Suprapubic skin (tissue), 4 donors: ENCODE measurements at regions not wholly inside any gene's neighbourhood (a gene's known extent, or its start where the extent isn't known, plus 50 kb on each side); places are given as distances from the start of the nearest gene placed in this dataset.

Experiments
- DNase-seq, 2 donors: peaks; one replicate each; pipeline ENCODE4 v3.0.0-alpha.2; 2019; ENCODE audit warnings: low spot score in 2 of 2
- H3K27ac ChIP-seq: fragments of 200-600 bp; sonication (generic); one replicate; pipeline ENCODE4 v1.5.1; 2019
- H3K27me3 ChIP-seq: fragments of 200-600 bp; sonication (generic); one replicate; pipeline ENCODE4 v1.5.1; 2019
- H3K36me3 ChIP-seq: fragments of 200-600 bp; sonication (generic); one replicate; pipeline ENCODE4 v1.5.1; 2019
- H3K4me1 ChIP-seq: fragments of 200-600 bp; sonication (generic); one replicate; pipeline ENCODE4 v1.5.1; 2019
- H3K4me3 ChIP-seq: fragments of 200-600 bp; sonication (generic); one replicate; pipeline ENCODE4 v1.5.1; 2019; ENCODE audit warnings: mild to moderate bottlenecking
- H3K9me3 ChIP-seq: fragments of 200-600 bp; sonication (generic); one replicate; pipeline ENCODE4 v1.5.1; 2019
- EP300 ChIP-seq: sonication (generic); formaldehyde crosslinking; IDR thresholded peaks from one replicate; pipeline ENCODE4 v1.6.1; 2017; ENCODE audit warnings: antibody characterized with exemption
- POLR2A ChIP-seq, 2 donors: fragments of 450-650 bp; IDR thresholded peaks; one replicate each; pipeline ENCODE4 v1.6.1; 2017; ENCODE audit warnings: antibody characterized with exemption in 2 of 2, mild to moderate bottlenecking in 2 of 2, moderate library complexity in 2 of 2
- POLR2AphosphoS5 ChIP-seq, 3 donors: sonication (generic); formaldehyde crosslinking; IDR thresholded peaks; one replicate each; pipeline ENCODE4 v1.6.1; 2017; ENCODE audit warnings: antibody characterized with exemption in 3 of 3
- WGBS: methylation state at CpG from one replicate; pipeline ENCODE4 v1.1.5; 2018; 5-methylcytosine and 5-hydroxymethylcytosine counted together
- TF ChIP-seq, protein P1 (sequence below), 2 donors: fragments of 200-600 bp in 1 of 2; fragments of 450-650 bp in 1 of 2; sonication (generic) in 1 of 2; IDR thresholded peaks; one replicate each; pipeline ENCODE4 v1.5.1; 2016 to 2019; ENCODE audit warnings: antibody characterized with exemption in 2 of 2, mild to moderate bottlenecking in 1 of 2, moderate library complexity in 1 of 2

GRCh38 chr12:81888961-81889360 lies 129.8 kb upstream of the PPFIA2 start:
- Histone ChIP-seq H3K4me3 (no peak overlapping the region), H3K27ac (no peak overlapping the region), H3K4me1 (no peaks in the 10 kb centered on the region), H3K27me3 (no peaks in the 10 kb centered on the region), H3K9me3 (peaks cover 6% of the 10 kb centered on the region), H3K36me3 (no peaks in the 10 kb centered on the region)
- DNase-seq, result no peak
- TF ChIP-seq POLR2A (IDR thresholded peaks at IDR 0.05) (no peak), POLR2AphosphoS5 (IDR thresholded peaks at IDR 0.05) (no peak), EP300 (no peak)
- TF ChIP-seq, protein P1, sequence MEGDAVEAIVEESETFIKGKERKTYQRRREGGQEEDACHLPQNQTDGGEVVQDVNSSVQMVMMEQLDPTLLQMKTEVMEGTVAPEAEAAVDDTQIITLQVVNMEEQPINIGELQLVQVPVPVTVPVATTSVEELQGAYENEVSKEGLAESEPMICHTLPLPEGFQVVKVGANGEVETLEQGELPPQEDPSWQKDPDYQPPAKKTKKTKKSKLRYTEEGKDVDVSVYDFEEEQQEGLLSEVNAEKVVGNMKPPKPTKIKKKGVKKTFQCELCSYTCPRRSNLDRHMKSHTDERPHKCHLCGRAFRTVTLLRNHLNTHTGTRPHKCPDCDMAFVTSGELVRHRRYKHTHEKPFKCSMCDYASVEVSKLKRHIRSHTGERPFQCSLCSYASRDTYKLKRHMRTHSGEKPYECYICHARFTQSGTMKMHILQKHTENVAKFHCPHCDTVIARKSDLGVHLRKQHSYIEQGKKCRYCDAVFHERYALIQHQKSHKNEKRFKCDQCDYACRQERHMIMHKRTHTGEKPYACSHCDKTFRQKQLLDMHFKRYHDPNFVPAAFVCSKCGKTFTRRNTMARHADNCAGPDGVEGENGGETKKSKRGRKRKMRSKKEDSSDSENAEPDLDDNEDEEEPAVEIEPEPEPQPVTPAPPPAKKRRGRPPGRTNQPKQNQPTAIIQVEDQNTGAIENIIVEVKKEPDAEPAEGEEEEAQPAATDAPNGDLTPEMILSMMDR (IDR thresholded peaks at IDR 0.05), result no peak

GRCh38 chr12:81888106-81888740 lies 129.1 kb upstream of the PPFIA2 start:
- Histone ChIP-seq H3K4me1 (no peaks in the 10 kb centered on the region), H3K4me3 (no peak overlapping the region), H3K27me3 (no peaks in the 10 kb centered on the region), H3K27ac (no peak overlapping the region), H3K9me3 (peaks cover 1% of the 10 kb centered on the region), H3K36me3 (no peaks in the 10 kb centered on the region)
- DNase-seq, result no peak
- TF ChIP-seq POLR2A (IDR thresholded peaks at IDR 0.05) (no peak), EP300 (no peak), POLR2AphosphoS5 (IDR thresholded peaks at IDR 0.05) (no peak)
- TF ChIP-seq, protein P1 (IDR thresholded peaks at IDR 0.05), result no peak

DNA sequence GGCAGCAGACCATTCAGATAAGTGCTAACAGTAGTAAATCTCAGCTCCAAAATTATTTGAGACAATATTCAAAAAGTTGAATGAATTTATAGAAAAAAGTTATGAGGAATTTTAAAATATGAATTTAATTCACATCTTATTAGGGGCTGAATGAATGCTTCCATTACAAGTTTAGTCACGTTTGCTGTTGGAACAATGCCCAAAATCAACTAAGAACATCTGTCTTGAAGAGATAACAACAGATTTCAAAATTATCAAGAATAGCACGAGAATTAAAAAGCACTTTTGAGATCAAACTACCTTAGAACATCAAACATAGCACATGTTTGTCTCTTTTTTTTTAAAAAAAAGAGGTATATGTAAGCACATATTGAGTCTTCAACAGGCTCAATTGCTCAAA lies 115.4 kb upstream of the PPFIA2 start:
- H3K4me3 ChIP-seq, result no peak overlapping the region
- no peaks in the 10 kb centered on the region for H3K36me3 ChIP-seq
- no peaks in the 10 kb centered on the region for H3K9me3 ChIP-seq
- TF ChIP-seq EP300 (no peak), POLR2A (IDR thresholded peaks at IDR 0.05) (no peak), POLR2AphosphoS5 (IDR thresholded peaks at IDR 0.05) (no peak)
- TF ChIP-seq, protein P1 (IDR thresholded peaks at IDR 0.05), result no peak
- H3K27ac ChIP-seq, result no peak overlapping the region
- no peaks in the 10 kb centered on the region for H3K4me1 ChIP-seq
- no peak for DNase-seq
- WGBS, result 3% methylated on average over 2 of the region's 2 CpGs
- no peaks in the 10 kb centered on the region for H3K27me3 ChIP-seq

DNA sequence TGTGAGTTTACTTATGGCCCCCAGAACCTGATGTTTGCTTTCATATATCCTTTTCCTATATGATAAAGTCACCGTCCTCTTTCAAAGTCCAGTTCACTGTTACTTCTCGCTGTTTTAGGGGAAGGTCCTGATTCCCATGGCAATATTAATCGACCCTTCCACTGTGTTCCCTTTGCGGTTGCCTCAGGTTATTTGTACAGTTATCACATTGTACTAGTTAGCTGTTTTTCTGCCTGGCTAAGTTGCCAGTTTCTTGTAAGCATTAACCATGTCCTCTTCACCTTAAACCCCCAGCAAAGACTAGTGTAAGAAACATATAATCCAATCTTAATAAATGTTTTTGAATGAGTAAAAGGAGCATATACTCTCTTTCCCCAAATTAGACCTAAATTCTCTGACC lies 115.0 kb upstream of the PPFIA2 start:
- TF ChIP-seq POLR2A (IDR thresholded peaks at IDR 0.05), result no peak
- TF ChIP-seq EP300, result no peak
- no peak for TF ChIP-seq POLR2AphosphoS5 (IDR thresholded peaks at IDR 0.05)
- TF ChIP-seq, protein P1 (IDR thresholded peaks at IDR 0.05), result no peak
- H3K9me3 ChIP-seq, result no peaks in the 10 kb centered on the region
- no peak overlapping the region for H3K27ac ChIP-seq
- DNase-seq, result no peak
- H3K4me3 ChIP-seq, result no peak overlapping the region
- H3K27me3 ChIP-seq, result no peaks in the 10 kb centered on the region
- 64% methylated on average over 4 of the region's 4 CpGs for WGBS
- no peaks in the 10 kb centered on the region for H3K36me3 ChIP-seq
- no peaks in the 10 kb centered on the region for H3K4me1 ChIP-seq

GRCh38 chr12:81872400-81872799 lies 113.2 kb upstream of the PPFIA2 start:
- Histone ChIP-seq H3K27me3 (no peaks in the 10 kb centered on the region), H3K36me3 (no peaks in the 10 kb centered on the region), H3K9me3 (no peaks in the 10 kb centered on the region), H3K4me1 (no peaks in the 10 kb centered on the region), H3K27ac (no peak overlapping the region), H3K4me3 (no peak overlapping the region)
- 48% methylated on average over 1 of the region's 1 CpG for WGBS
- DNase-seq, result no peak
- TF ChIP-seq, protein P1 (IDR thresholded peaks at IDR 0.05), result no peak
- TF ChIP-seq POLR2AphosphoS5 (IDR thresholded peaks at IDR 0.05) (no peak), POLR2A (IDR thresholded peaks at IDR 0.05) (no peak), EP300 (no peak)
